ENCODE measurements at regions not wholly inside any gene's neighbourhood (a gene's known extent, or its start where the extent isn't known, plus 50 kb on each side); places are given as distances from the start of the nearest gene placed in this dataset.
A peak's percentile ranks its signal among the peaks of the same experiment; 100 is the strongest.
"Not testable (repeated sequence)": the region's sequence is repeated elsewhere in the genome, so short reads cannot be mapped to it uniquely, and the experiment has no call there.

- not testable (repeated sequence) for H3K36me3 ChIP-seq (ENCODE audit: control insufficient read depth, insufficient read depth, low read length); H3K27me3 ChIP-seq (ENCODE audit: control insufficient read depth, insufficient read depth, low read length); FAIRE-seq; DNase-seq (ENCODE audit: low read depth)
- peak overlapping the region; percentile 18 for H3K4me3 ChIP-seq (ENCODE audit: low read depth, low read length)
Measured at GRCh38 chr5:70585996-70586395, 170.8 kb downstream of the GTF2H2C_2 start.
